Upper lobe of right lung (tissue), 1 donor: ENCODE measurements at regions not wholly inside any gene's neighbourhood (a gene's known extent, or its start where the extent isn't known, plus 50 kb on each side); places are given as distances from the start of the nearest gene placed in this dataset.
"Not testable (repeated sequence)": the region's sequence is repeated elsewhere in the genome, so short reads cannot be mapped to it uniquely, and the experiment has no call there.

ENCODE experiments used
- ATAC-seq: fragments of 200-7000 bp; cut with Tn5 transposase; one replicate; pipeline ENCODE4 v1.9.1; 2020; ENCODE audit warnings: mild to moderate bottlenecking, moderate library complexity
- DNase-seq: peaks from one replicate; pipeline ENCODE4 v3.0.0-alpha.2; 2020
- H3K27ac ChIP-seq: fragments of 200-600 bp; one replicate; pipeline ENCODE4 v1.8.0; 2022
- H3K27me3 ChIP-seq: fragments of 200-600 bp; one replicate; pipeline ENCODE4 v1.8.0; 2022; ENCODE audit warnings: mild to moderate bottlenecking
- H3K36me3 ChIP-seq: fragments of 200-600 bp; one replicate; pipeline ENCODE4 v1.8.0; 2022
- H3K4me1 ChIP-seq: fragments of 200-600 bp; one replicate; pipeline ENCODE4 v1.8.0; 2022
- H3K4me3 ChIP-seq: fragments of 200-600 bp; one replicate; pipeline ENCODE4 v1.8.0; 2022; ENCODE audit warnings: mild to moderate bottlenecking
- H3K9me3 ChIP-seq: fragments of 200-600 bp; one replicate; pipeline ENCODE4 v1.8.0; 2022
- intact Hi-C: fragments of 100-400 bp; cut with DNase I; formaldehyde crosslinking; loops from one replicate; pipeline ENCODE4 v1.11.0; 2022
- TF ChIP-seq, protein P1 (sequence below): fragments of 200-600 bp; IDR thresholded peaks from one replicate; pipeline ENCODE4 v1.8.0; 2022; ENCODE audit warnings: antibody characterized with exemption
- donor health status: DM: no; HTN: yes; CAD: no; lungs with severe emphysema.

DNA sequence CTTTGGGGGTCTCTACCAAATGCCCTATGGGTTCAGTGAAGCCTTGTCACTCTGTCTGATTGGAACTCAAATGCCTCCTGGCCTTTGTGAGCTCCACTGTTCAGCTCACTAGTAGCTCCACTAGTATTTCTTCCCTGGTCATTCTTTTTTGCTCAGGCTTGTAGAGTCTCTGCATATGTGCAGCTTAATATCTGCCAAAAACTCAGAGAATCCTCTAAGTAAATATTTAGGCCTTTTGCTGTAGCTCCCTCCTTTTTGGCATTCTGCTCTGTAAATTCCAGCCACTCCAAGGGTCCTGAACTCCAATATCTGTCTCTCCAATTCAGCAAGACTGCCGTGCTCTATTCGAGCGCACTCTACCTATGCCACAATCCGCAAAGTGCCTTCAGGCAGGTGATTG lies 146.5 kb downstream of the MAIP1 start:
- Histone ChIP-seq H3K27ac (no peak overlapping the region), H3K27me3 (no peaks in the 10 kb centered on the region), H3K9me3 (no peaks in the 10 kb centered on the region), H3K4me3 (no peak overlapping the region), H3K4me1 (no peaks in the 10 kb centered on the region), H3K36me3 (no peaks in the 10 kb centered on the region)
- intact Hi-C loops = no loop called here
- TF ChIP-seq, protein P1, sequence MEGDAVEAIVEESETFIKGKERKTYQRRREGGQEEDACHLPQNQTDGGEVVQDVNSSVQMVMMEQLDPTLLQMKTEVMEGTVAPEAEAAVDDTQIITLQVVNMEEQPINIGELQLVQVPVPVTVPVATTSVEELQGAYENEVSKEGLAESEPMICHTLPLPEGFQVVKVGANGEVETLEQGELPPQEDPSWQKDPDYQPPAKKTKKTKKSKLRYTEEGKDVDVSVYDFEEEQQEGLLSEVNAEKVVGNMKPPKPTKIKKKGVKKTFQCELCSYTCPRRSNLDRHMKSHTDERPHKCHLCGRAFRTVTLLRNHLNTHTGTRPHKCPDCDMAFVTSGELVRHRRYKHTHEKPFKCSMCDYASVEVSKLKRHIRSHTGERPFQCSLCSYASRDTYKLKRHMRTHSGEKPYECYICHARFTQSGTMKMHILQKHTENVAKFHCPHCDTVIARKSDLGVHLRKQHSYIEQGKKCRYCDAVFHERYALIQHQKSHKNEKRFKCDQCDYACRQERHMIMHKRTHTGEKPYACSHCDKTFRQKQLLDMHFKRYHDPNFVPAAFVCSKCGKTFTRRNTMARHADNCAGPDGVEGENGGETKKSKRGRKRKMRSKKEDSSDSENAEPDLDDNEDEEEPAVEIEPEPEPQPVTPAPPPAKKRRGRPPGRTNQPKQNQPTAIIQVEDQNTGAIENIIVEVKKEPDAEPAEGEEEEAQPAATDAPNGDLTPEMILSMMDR = no peak
- ATAC-seq = no peak
- DNase-seq = no peak

DNA sequence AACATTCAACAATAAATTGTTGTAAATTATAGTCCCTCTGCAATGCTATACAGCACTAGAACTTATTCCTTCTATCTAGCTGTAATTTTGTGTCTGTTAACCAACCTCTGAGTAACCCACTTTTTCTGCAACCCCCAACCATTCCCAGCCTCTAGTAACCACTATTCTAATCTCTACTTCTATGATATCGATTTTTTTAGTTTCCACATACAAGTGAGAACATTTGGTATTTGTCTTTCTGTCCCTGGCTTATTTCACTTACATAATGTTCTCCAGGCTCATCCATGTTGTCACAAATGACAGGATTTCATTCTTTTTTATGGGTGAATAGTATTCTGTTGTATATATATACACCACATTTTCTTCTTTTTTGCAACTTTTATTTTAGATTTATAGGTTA lies 147.6 kb downstream of the MAIP1 start:
- intact Hi-C loops = no loop called here
- Histone ChIP-seq H3K36me3 (no peaks in the 10 kb centered on the region), H3K4me1 (no peaks in the 10 kb centered on the region), H3K27ac (no peak overlapping the region), H3K27me3 (no peaks in the 10 kb centered on the region), H3K9me3 (no peaks in the 10 kb centered on the region), H3K4me3 (no peak overlapping the region)
- TF ChIP-seq, protein P1 = no peak
- DNase-seq (no peak), ATAC-seq (no peak)

DNA sequence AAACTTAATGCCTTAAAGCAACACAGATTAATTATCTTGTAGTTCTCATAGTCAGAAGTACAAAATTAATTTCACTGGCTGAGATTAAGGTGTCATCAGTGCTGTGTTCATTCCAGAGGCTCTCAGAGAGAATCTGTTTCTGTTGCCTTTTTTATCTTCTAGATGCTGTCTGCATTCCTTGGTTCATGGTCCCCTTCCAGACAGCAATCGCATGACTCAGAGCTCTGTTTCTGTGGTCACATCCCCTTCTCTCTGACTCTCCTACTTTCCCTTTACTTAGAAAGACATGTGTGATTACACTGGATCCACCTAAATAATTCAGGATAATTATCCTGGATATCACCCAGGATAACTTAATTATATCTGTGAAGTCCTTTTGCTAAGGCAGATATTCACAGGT lies 148.6 kb downstream of the MAIP1 start:
- Histone ChIP-seq H3K9me3 (no peaks in the 10 kb centered on the region), H3K4me3 (no peak overlapping the region), H3K4me1 (no peaks in the 10 kb centered on the region), H3K27me3 (no peaks in the 10 kb centered on the region), H3K27ac (no peak overlapping the region), H3K36me3 (no peaks in the 10 kb centered on the region)
- intact Hi-C loops = no loop called here
- DNase-seq (no peak), ATAC-seq (no peak)
- TF ChIP-seq, protein P1 = no peak

DNA sequence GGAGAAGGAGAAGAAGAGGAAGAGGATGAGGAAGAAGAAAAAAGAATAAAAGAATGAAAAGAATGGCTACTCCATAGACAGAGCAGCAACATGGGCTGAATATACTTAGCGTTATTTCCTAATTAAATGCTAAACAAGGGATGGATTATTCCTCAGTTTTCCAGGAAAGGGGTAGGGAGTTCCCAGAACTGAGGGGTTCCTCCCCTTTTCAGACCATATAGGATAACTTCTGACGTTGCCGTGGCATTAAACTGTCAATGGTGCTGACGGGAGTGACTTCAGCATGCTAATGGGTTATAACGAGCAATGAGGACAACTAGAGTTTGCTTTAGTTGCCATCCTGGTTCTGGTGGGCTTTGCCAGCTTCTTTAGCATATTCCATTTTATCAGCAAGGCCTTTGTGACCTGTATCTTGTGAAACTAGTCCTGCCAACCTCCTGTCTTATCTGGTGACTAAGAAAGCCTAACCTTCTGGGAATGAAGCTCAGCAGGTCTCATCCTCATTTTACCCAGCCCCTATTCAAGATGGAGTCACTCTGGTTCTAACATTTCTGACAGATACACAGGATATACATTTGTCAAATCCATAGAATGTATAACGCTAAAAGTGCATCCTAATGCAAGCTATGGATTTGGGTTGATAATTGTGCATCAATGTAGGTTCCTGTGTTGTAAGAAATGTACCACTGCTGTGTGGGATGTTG lies 152.3 kb downstream of the MAIP1 start:
- TF ChIP-seq, protein P1 = no peak
- no peak for DNase-seq
- H3K27ac ChIP-seq = no peak overlapping the region
- intact Hi-C loops = no loop called here
- H3K36me3 ChIP-seq = no peaks in the 10 kb centered on the region
- no peak overlapping the region for H3K4me3 ChIP-seq
- ATAC-seq = no peak
- no peaks in the 10 kb centered on the region for H3K9me3 ChIP-seq
- no peaks in the 10 kb centered on the region for H3K27me3 ChIP-seq
- no peaks in the 10 kb centered on the region for H3K4me1 ChIP-seq

DNA sequence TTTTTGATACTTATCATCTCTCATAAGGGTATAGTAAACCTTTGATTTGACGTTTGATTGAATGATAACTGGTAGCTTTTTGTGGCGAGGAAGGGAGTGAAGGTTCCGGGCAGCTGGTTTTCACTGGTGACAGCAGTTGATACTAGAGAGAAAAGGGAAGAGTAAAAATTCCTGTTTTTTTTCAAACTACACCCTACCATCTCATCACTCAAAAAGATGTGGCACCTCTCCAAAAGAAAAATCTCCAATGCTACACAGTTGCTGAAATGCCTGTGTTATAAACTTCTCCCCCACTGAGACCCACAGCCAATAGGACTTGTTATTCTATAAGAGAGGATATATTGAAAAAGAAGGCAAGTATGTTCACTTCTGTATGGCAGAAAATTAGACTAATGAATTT lies 154.0 kb downstream of the MAIP1 start:
- H3K36me3 ChIP-seq = no peaks in the 10 kb centered on the region
- H3K4me3 ChIP-seq = no peak overlapping the region
- DNase-seq = no peak
- no peaks in the 10 kb centered on the region for H3K4me1 ChIP-seq
- no peaks in the 10 kb centered on the region for H3K27me3 ChIP-seq
- ATAC-seq = no peak
- TF ChIP-seq, protein P1 = no peak
- H3K9me3 ChIP-seq = no peaks in the 10 kb centered on the region
- intact Hi-C loops = no loop called here
- H3K27ac ChIP-seq = no peak overlapping the region

DNA sequence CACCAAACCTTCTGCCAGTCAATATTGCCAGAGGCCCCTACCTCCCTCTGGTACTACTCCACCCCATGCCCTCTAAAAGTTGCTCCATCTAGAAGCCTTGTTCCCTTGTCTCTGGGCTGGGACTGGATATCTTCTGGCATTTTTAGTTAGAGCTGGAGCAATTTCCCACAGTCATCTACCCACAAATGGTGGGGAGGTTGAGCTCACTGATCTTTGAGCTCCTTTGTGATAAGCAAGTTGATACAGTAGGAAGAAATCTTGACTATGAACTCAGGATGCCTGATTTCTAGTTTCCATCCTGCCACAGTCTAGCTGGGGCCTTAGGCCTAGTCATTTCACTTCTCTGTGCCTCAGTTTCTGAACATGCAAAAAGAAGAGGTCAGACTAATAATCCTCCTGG lies 155.0 kb downstream of the MAIP1 start:
- TF ChIP-seq, protein P1 = no peak
- Histone ChIP-seq H3K27me3 (no peaks in the 10 kb centered on the region), H3K27ac (no peak overlapping the region), H3K4me1 (no peaks in the 10 kb centered on the region), H3K4me3 (no peak overlapping the region), H3K9me3 (no peaks in the 10 kb centered on the region), H3K36me3 (no peaks in the 10 kb centered on the region)
- DNase-seq = no peak
- intact Hi-C loops = no loop called here
- ATAC-seq = no peak

DNA sequence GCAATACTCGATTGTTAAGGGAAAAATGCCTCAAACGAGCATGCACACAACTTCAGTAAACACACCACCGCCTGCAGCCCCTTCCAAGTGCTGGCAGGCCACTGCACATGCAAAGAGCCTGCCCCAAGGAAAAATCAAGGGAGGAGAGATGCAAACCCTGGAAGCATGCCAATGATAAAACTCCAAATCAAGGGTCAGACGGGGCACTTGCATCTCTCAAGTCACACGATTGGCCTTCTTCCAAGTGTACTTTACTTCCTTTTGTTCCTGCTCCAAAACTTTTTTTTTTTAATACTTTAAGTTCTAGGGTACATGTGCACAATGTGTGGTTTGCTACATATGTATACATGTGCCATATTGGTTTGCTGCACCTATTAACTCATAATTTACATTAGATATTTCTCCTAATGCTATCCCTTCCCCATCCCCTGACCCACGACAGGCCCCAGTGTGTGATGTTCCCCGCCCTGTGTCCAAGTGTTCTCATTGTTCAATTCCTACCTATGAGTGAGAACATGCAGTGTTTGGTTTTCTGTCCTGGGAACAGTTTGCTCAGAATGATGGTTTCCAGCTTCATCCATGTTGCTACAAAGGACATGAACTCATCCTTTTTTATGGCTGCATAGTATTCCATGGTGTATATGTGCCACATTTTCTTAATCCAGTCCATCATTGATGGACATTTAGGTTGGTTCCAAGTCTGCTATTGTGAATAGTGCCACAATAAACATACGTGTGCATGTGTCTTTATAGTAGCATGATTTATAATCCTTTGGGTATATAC lies 157.8 kb downstream of the MAIP1 start:
- DNase-seq, H3K27ac ChIP-seq, H3K27me3 ChIP-seq, H3K9me3 ChIP-seq, H3K4me3 ChIP-seq, ATAC-seq, intact Hi-C loops, H3K4me1 ChIP-seq, H3K36me3 ChIP-seq: not testable (repeated sequence)
